Peyer's patch (tissue), 4 donors: ENCODE measurements at regions not wholly inside any gene's neighbourhood (a gene's known extent, or its start where the extent isn't known, plus 50 kb on each side); places are given as distances from the start of the nearest gene placed in this dataset.

Source experiments
- DNase-seq, 3 donors: peaks; one replicate each; pipeline ENCODE4 v3.0.0-alpha.2; 2017 to 2019
- H3K27ac ChIP-seq, 4 donors: fragments of 200-600 bp; sonication (generic); one replicate each; pipeline ENCODE4 v1.5.1; 2016 to 2019
- H3K27me3 ChIP-seq, 2 donors: fragments of 200-600 bp; sonication (generic); one replicate each; pipeline ENCODE4 v1.5.1; 2019
- H3K36me3 ChIP-seq, 3 donors: fragments of 200-600 bp; sonication (generic); one replicate each; pipeline ENCODE4 v1.5.1; 2016 to 2019
- H3K4me1 ChIP-seq, 4 donors: fragments of 200-600 bp; sonication (generic); one replicate each; pipeline ENCODE4 v1.5.1; 2016 to 2019
- H3K4me3 ChIP-seq, 4 donors: fragments of 200-600 bp; sonication (generic); 1 replicate in 3 of 4; 2 replicates in 1 of 4; pipeline ENCODE4 v1.5.1; 2016 to 2019; ENCODE audit warnings: mild to moderate bottlenecking in 1 of 4
- H3K9me3 ChIP-seq, 4 donors: fragments of 200-600 bp; sonication (generic); one replicate each; pipeline ENCODE4 v1.5.1; 2016 to 2019; ENCODE audit warnings: mild to moderate bottlenecking in 1 of 4
- CTCF ChIP-seq, 6 experiments: fragments of 450-650 bp in 4 of 6; fragments of 200-600 bp in 2 of 6; sonication (generic) in 1 of 6; IDR thresholded peaks; one replicate each; pipeline ENCODE4 v1.5.1; 2017 to 2019; ENCODE audit warnings: antibody characterized with exemption in 6 of 6, mild to moderate bottlenecking in 3 of 6, moderate library complexity in 1 of 6
- POLR2A ChIP-seq, 2 donors: fragments of 450-650 bp; IDR thresholded peaks; one replicate each; pipeline ENCODE4 v1.5.1; 2017; ENCODE audit warnings: antibody characterized with exemption in 2 of 2, mild to moderate bottlenecking in 2 of 2, moderate library complexity in 2 of 2

GRCh38 chr1:244106837-244107493, 55.9 kb downstream of the ZBTB18 start:
- Histone ChIP-seq H3K4me3 (no peak overlapping the region), H3K4me1 (no peaks in the 10 kb centered on the region), H3K36me3 (no peaks in the 10 kb centered on the region), H3K9me3 (no peaks in the 10 kb centered on the region), H3K27me3 (no peaks in the 10 kb centered on the region), H3K27ac (no peak overlapping the region)
- no peak for TF ChIP-seq POLR2A (IDR thresholded peaks at IDR 0.05)
- no peak for TF ChIP-seq CTCF (IDR thresholded peaks at IDR 0.05)
- no peak for DNase-seq

GRCh38 chr1:244111027-244111426, 59.9 kb downstream of the ZBTB18 start:
- TF ChIP-seq CTCF (IDR thresholded peaks at IDR 0.05) (no peak), POLR2A (IDR thresholded peaks at IDR 0.05) (no peak)
- Histone ChIP-seq H3K27me3 (no peaks in the 10 kb centered on the region), H3K36me3 (no peaks in the 10 kb centered on the region)

GRCh38 chr1:244112041-244112440, 61.0 kb downstream of the ZBTB18 start:
- Histone ChIP-seq H3K4me1 (no peaks in the 10 kb centered on the region), H3K36me3 (no peaks in the 10 kb centered on the region), H3K9me3 (no peaks in the 10 kb centered on the region), H3K27ac (no peak overlapping the region), H3K4me3 (no peak overlapping the region), H3K27me3 (no peaks in the 10 kb centered on the region)
- DNase-seq, result no peak
- TF ChIP-seq CTCF (IDR thresholded peaks at IDR 0.05) (no peak), POLR2A (IDR thresholded peaks at IDR 0.05) (no peak)

More at GRCh38 chr1:244111027-244111426, 59.9 kb downstream of the ZBTB18 start:
- H3K9me3 ChIP-seq, result no peaks in the 10 kb centered on the region
- no peak for DNase-seq
- H3K4me1 ChIP-seq, result no peaks in the 10 kb centered on the region
- no peak overlapping the region for H3K4me3 ChIP-seq
- no peak overlapping the region for H3K27ac ChIP-seq

- TF ChIP-seq CTCF (IDR thresholded peaks at IDR 0.05) (no peak), POLR2A (IDR thresholded peaks at IDR 0.05) (no peak)
Observed at GRCh38 chr1:244112636-244113035, 61.6 kb downstream of the ZBTB18 start.

GRCh38 chr1:244113532-244114320, 62.6 kb downstream of the ZBTB18 start:
- H3K27me3 ChIP-seq, result no peaks in the 10 kb centered on the region
- no peak overlapping the region for H3K4me3 ChIP-seq
- no peaks in the 10 kb centered on the region for H3K4me1 ChIP-seq
- no peaks in the 10 kb centered on the region for H3K36me3 ChIP-seq
- no peak for TF ChIP-seq CTCF (IDR thresholded peaks at IDR 0.05)
- H3K27ac ChIP-seq, result no peak overlapping the region
- H3K9me3 ChIP-seq, result no peaks in the 10 kb centered on the region
- DNase-seq, result no peak

More at GRCh38 chr1:244112636-244113035, 61.6 kb downstream of the ZBTB18 start:
- no peaks in the 10 kb centered on the region for H3K27me3 ChIP-seq
- DNase-seq, result no peak
- no peak overlapping the region for H3K4me3 ChIP-seq
- H3K4me1 ChIP-seq, result no peaks in the 10 kb centered on the region
- H3K36me3 ChIP-seq, result no peaks in the 10 kb centered on the region
- H3K27ac ChIP-seq, result no peak overlapping the region
- no peaks in the 10 kb centered on the region for H3K9me3 ChIP-seq
